A549 (cell line): ENCODE measurements at regions not wholly inside any gene's neighbourhood (a gene's known extent, or its start where the extent isn't known, plus 50 kb on each side); places are given as distances from the start of the nearest gene placed in this dataset.

Experiments
- CBX8 ChIP-seq: fragments of 200-600 bp; sonication (generic); IDR thresholded peaks from 2 replicates; pipeline ENCODE4 v1.6.1; 2016
- HOXA7 ChIP-seq: fragments of 250-450 bp; sonication (Bioruptor Pico); IDR thresholded peaks from 2 replicates; pipeline ENCODE4 v1.5.0; 2020; ENCODE audit warnings: mild to moderate bottlenecking, moderate library complexity
- ZFP36 ChIP-seq: fragments of 450-650 bp; IDR thresholded peaks from 2 replicates; pipeline ENCODE4 v1.6.1; 2014; ENCODE audit warnings: borderline replicate concordance; ENCODE audit not compliant: partially characterized antibody

- no peak for TF ChIP-seq HOXA7 (CRISPR knock-in tag)
- TF ChIP-seq CBX8 = no peak
- TF ChIP-seq ZFP36 = no peak
Measured at GRCh38 chr1:106749491-106749890, 307.0 kb upstream of the PRMT6 start.
